HUES6 (cell line): ENCODE measurements at regions not wholly inside any gene's neighbourhood (a gene's known extent, or its start where the extent isn't known, plus 50 kb on each side); places are given as distances from the start of the nearest gene placed in this dataset.
"Not testable (repeated sequence)": the region's sequence is repeated elsewhere in the genome, so short reads cannot be mapped to it uniquely, and the experiment has no call there.

Experiments used
- H3K27ac ChIP-seq: 2 replicates; pipeline ENCODE4 v1.7.0; 2013; ENCODE audit warnings: low read depth, mild to moderate bottlenecking, low read length, inconsistent platforms
- H3K27me3 ChIP-seq: 2 replicates; pipeline ENCODE4 v1.6.1; 2013; ENCODE audit warnings: low read length; ENCODE audit not compliant: control insufficient read depth, insufficient read depth
- H3K36me3 ChIP-seq: 2 replicates; pipeline ENCODE4 v1.6.1; 2013; ENCODE audit warnings: low read length; ENCODE audit not compliant: control insufficient read depth, insufficient read depth
- H3K4me1 ChIP-seq: 2 replicates; pipeline ENCODE4 v1.6.1; 2013; ENCODE audit warnings: low read length; ENCODE audit not compliant: control insufficient read depth, insufficient read depth
- H3K4me3 ChIP-seq: 2 replicates; pipeline ENCODE4 v1.5.1; 2013; ENCODE audit warnings: low read depth, low read length
- H3K9ac ChIP-seq: one replicate; pipeline ENCODE4 v1.6.1; 2013; ENCODE audit warnings: mild to moderate bottlenecking, low read length
- H3K9me3 ChIP-seq: 2 replicates; pipeline ENCODE4 v1.6.1; 2013; ENCODE audit warnings: low read depth, low read length; ENCODE audit not compliant: control insufficient read depth, insufficient read depth

DNA sequence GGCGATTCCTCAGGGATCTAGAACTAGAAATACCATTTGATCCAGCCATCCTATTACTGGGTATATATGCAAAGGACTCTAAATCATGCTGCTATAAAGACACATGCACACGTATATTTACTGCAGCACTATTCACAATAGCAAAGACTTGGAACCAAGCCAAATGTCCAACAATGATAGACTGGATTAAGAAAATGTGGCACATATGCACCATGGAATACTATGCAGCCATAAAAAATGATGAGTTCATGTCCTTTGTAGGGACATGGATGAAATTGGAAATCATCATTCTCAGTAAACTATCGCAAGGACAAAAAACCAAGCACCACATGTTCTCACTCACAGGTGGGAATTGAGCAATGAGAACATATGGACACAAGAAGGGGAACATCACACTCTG is 93.1 kb upstream of the NT5E start:
- H3K27me3 ChIP-seq, H3K4me3 ChIP-seq, H3K27ac ChIP-seq, H3K9me3 ChIP-seq, H3K4me1 ChIP-seq, H3K36me3 ChIP-seq, H3K9ac ChIP-seq: not testable (repeated sequence)

DNA sequence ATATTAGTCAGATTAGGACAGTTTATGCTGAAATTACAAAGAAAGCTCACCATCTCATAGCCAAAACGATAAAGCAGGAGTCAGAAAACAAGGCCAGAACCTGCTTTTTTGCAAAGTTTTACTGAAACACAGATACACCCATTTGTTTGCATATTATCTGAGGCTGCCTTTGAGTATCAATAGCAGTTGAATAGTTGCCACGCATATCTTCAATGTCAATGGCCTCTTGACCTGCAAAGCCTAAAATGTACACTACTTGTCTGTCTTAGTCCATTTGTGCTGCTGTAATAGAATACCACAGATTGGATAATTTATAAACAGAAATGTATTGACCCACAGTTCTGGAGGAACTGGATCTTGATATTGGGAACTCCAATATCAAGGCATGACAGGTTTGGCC is 94.1 kb upstream of the NT5E start:
- Histone ChIP-seq H3K9ac (no peak overlapping the region), H3K4me3 (no peak overlapping the region), H3K27ac (no peak overlapping the region), H3K4me1 (no peaks in the 10 kb centered on the region), H3K36me3 (no peaks in the 10 kb centered on the region), H3K27me3 (no peaks in the 10 kb centered on the region), H3K9me3 (no peaks in the 10 kb centered on the region)

DNA sequence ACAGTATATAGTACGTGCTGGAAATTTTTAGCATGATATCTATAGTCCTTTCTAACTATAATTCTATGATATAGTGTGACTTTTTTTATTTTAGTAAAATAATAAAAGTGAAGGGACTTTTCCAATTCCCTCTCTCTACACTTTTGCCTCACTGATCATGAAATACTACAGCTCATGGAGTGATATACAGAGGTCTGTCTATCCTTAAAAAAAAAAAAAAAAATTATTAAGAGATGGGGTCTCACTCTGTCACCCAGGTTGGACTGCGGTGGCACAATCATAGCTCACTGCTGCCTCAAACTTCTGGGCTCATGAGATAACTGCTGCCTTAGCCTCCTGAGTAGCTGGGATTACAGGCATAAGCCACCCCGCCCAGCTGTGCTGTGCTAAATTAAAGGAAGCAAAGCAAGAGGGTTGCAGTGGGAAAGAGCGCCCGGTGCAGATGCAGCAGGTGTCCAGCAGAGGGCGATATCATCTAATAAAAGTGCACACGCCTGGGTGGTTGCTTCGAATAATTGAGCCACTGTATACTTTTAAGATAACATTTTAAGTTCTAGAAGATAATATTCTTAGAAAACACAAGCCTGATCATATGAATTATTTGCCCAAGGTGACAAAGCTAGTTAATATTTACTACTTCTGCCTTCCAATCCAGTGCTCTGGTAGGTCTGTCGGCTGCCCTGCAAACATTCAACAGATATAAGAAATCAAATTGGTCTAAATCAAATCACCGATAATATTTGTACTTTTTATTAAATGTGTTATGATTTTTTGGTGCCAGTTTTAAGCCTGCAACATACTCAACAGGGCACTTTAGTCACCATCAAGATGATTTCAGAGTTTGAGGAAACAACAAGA is 94.9 kb upstream of the NT5E start:
- no peaks in the 10 kb centered on the region for H3K9me3 ChIP-seq
- H3K27ac ChIP-seq = no peak overlapping the region

DNA sequence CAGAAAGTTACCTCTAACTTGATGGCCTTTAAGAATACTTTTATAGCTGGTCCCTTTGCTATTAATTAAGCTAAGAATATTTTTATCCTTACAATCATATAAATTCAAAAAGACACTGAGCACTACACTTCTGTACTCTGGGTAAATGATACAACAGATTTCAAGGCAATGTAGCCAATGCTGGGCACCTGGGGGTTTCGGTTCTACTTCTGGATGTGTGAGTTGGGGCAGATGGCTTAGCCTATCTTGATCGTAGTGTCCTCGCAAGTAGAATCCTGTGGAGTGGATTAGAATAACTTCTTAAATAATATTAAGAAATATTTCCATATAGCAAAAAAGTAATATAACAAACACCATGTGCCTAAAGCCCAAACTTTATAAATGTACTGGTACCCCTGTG is 96.9 kb upstream of the NT5E start:
- Histone ChIP-seq H3K27me3 (no peaks in the 10 kb centered on the region), H3K9me3 (no peaks in the 10 kb centered on the region), H3K36me3 (no peaks in the 10 kb centered on the region), H3K4me1 (no peaks in the 10 kb centered on the region), H3K9ac (no peak overlapping the region), H3K4me3 (no peak overlapping the region), H3K27ac (no peak overlapping the region)

More for the DNA sequence above, 94.9 kb upstream of the NT5E start:
- H3K27me3 ChIP-seq = no peaks in the 10 kb centered on the region
- H3K4me1 ChIP-seq = no peaks in the 10 kb centered on the region
- H3K36me3 ChIP-seq = no peaks in the 10 kb centered on the region
- H3K4me3 ChIP-seq = no peak overlapping the region
- H3K9ac ChIP-seq = no peak overlapping the region

DNA sequence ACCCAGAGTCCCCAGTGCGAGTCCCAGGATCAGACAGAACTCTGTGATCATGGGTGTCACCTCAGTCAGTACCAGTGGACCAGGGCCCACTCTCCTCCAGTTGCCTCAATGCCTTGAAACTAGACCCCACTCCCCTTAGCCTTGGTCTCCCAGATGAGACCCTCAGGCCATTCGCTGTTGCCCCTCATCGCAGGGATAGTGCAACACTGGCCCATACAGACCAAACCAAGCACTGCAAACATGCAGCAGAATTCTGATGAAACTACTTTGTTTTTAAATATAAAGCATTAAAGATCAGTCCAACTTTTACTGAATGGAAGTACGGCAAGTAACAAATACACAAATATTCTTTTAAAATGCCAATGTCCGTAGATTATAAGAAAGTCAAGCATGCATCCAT is 101.2 kb upstream of the NT5E start:
- H3K27ac ChIP-seq = no peak overlapping the region
- H3K27me3 ChIP-seq = no peaks in the 10 kb centered on the region
- H3K36me3 ChIP-seq = no peaks in the 10 kb centered on the region
- no peaks in the 10 kb centered on the region for H3K4me1 ChIP-seq
- no peak overlapping the region for H3K4me3 ChIP-seq
- no peaks in the 10 kb centered on the region for H3K9me3 ChIP-seq
- no peak overlapping the region for H3K9ac ChIP-seq

DNA sequence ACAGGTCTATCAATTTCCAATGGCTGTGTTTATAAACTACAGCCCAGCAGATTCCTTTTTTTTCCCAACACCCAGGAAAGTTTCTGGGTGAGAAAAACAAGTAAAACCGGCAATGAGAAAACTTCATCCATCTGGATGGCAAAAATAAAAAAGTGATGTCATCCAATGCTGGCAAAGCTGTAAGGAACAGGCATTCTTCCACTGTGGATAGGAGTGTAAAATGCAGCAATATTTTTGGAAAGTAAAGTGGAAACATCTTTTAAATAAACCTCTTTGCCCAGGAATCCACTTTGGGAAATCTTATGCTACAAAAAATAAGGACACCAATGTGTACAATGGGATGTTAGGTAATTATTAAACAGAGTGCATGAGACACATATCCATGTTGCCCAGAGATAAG is 102.1 kb upstream of the NT5E start:
- Histone ChIP-seq H3K36me3 (no peaks in the 10 kb centered on the region), H3K4me3 (no peak overlapping the region), H3K9ac (no peak overlapping the region), H3K9me3 (no peaks in the 10 kb centered on the region), H3K27ac (no peak overlapping the region), H3K27me3 (no peaks in the 10 kb centered on the region), H3K4me1 (no peaks in the 10 kb centered on the region)

DNA sequence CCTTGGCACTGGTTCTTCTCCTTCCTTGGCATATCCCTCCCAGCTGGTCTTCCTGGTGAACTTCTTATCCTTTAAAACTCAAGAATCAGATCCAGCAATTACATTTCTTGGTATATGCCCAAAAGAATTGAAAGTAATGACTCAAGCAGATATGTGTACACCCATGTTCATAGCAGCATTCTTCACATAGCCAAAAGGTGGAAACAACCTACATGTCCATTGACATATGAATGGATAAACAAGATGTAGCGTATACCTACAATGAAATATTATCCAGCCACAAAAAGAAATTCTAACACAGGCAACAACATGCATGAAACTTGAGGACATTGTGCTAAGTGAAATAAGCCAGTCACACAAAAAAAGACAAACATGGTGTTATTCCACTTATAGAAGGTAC is 103.7 kb upstream of the NT5E start:
- Histone ChIP-seq H3K27me3 (no peaks in the 10 kb centered on the region), H3K36me3 (no peaks in the 10 kb centered on the region), H3K27ac (no peak overlapping the region), H3K9me3 (no peaks in the 10 kb centered on the region), H3K4me1 (no peaks in the 10 kb centered on the region), H3K9ac (no peak overlapping the region), H3K4me3 (no peak overlapping the region)

DNA sequence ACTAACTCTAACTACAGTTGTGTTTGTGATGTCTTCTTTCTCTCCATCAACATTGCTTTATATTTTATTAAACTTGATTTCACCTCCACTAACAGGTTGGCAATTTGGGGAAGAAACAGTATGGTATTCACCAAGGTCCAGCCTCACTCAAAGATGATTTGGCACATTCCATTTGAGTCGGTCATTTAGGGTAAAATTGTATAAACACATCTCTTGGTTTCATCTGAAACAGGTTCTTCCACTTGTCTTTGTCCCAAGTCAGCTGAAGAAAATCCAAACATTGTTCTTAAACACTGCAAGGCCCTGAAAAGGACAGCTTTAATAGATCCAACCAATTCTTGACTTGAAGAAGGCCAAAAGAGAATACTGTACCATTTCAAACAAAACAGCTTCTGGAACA is 104.9 kb upstream of the NT5E start:
- H3K4me1 ChIP-seq = no peaks in the 10 kb centered on the region
- H3K9me3 ChIP-seq = no peaks in the 10 kb centered on the region
- H3K27ac ChIP-seq = no peak overlapping the region
- no peak overlapping the region for H3K4me3 ChIP-seq
- H3K36me3 ChIP-seq = no peaks in the 10 kb centered on the region
- no peak overlapping the region for H3K9ac ChIP-seq
- no peaks in the 10 kb centered on the region for H3K27me3 ChIP-seq

DNA sequence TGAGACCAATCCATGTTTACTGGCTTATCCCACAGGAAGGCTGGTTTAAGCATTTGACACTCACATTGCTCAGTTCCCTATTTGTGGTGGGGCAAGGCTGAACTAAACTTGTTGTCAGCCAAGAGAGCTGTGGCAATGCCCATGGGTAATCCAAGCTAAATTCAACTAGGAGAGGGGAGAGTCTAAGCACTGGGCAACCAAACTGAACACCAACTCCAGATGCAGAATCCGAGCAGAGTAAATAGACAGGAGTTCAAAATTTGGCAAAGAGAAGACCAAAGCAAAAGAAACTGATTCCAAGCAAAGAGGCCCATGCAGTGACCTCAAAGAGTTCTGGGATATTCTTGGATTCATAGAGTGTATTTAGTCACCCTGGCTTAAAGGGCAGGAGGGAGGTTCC is 106.5 kb upstream of the NT5E start:
- no peaks in the 10 kb centered on the region for H3K36me3 ChIP-seq
- H3K27ac ChIP-seq = no peak overlapping the region
- no peak overlapping the region for H3K4me3 ChIP-seq
- H3K27me3 ChIP-seq = no peaks in the 10 kb centered on the region
- no peaks in the 10 kb centered on the region for H3K4me1 ChIP-seq
- H3K9me3 ChIP-seq = no peaks in the 10 kb centered on the region
- no peak overlapping the region for H3K9ac ChIP-seq

DNA sequence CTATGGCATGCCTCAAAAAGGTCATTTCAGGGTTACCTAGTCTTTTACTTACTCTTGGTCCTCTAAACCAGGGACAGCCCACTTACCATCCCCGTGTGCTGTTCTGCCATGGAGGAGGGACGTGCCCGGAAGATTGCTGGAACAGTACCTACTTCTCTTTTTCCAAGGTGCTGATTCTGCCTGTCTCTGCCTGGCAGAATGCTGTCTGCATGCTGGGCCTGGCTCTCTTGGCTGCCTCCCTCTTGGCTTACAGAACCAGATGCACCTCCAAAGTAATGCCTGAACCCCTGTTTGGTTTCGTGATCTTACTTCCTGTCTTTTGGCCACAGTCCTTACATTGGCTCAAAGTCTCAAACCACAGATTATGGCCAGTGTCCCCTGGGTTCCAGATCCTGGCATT is 120.7 kb upstream of the NT5E start:
- H3K27ac ChIP-seq = no peak overlapping the region

DNA sequence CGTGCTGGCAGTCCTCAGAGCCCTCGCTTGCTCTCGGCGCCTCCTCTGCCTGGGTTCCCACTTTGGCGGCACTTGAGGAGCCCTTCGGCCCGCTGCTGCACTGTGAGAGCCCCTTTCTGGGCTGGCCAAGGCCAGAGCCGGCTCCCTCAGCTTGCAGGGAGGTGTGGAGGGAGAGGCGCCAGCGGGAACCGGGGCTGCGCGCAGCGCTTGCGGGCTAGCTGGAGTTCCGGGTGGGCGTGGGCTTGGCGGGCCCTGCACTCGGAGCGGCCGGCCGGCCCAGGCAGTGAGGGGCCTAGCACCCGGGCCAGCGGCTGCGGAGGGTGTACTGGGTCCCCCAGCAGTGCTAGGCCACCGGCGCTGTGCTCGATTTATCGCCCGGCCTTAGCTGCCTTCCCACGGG is 124.1 kb upstream of the NT5E start:
- H3K9ac ChIP-seq, H3K9me3 ChIP-seq, H3K27me3 ChIP-seq, H3K36me3 ChIP-seq, H3K4me1 ChIP-seq, H3K4me3 ChIP-seq, H3K27ac ChIP-seq: not testable (repeated sequence)

More for the DNA sequence above, 120.7 kb upstream of the NT5E start:
- no peaks in the 10 kb centered on the region for H3K4me1 ChIP-seq
- H3K27me3 ChIP-seq = no peaks in the 10 kb centered on the region
- no peak overlapping the region for H3K9ac ChIP-seq
- no peak overlapping the region for H3K4me3 ChIP-seq
- no peaks in the 10 kb centered on the region for H3K36me3 ChIP-seq
- no peaks in the 10 kb centered on the region for H3K9me3 ChIP-seq
